H1 (cell line): ENCODE measurements at regions not wholly inside any gene's neighbourhood (a gene's known extent, or its start where the extent isn't known, plus 50 kb on each side); places are given as distances from the start of the nearest gene placed in this dataset.

ENCODE experiments used
- FOSL1 ChIP-seq: IDR thresholded peaks from 2 replicates; pipeline ENCODE4 v1.6.1; 2011; ENCODE audit warnings: mild to moderate bottlenecking, low read depth, low read length, moderate library complexity; ENCODE audit not compliant: insufficient read depth
- POLR2AphosphoS5 ChIP-seq: IDR thresholded peaks from 2 replicates; pipeline ENCODE4 v1.6.1; 2011; ENCODE audit warnings: low read depth, low read length
- USF2 ChIP-seq: IDR thresholded peaks from 2 replicates; pipeline ENCODE4 v1.6.1; 2011; ENCODE audit warnings: low read length, improper control_type of control experiment

GRCh38 chr10:4073912-4074311, 288.9 kb upstream of the KLF6 start (continued):
- TF ChIP-seq USF2 (no peak), POLR2AphosphoS5 (no peak), FOSL1 (no peak)
